ENCODE measurements at regions not wholly inside any gene's neighbourhood (a gene's known extent, or its start where the extent isn't known, plus 50 kb on each side); places are given as distances from the start of the nearest gene placed in this dataset.

GRCh38 chr12:58359084-58359483 is 417.7 kb downstream of the ATP23 start:
- no peaks in the 10 kb centered on the region for H3K36me3 ChIP-seq (ENCODE audit: control insufficient read depth in 2 of 2, extremely low read depth in 1 of 2, insufficient read depth in 1 of 2, low read length in 1 of 2)
- no peaks in the 10 kb centered on the region for H3K4me1 Mint-ChIP-seq
- H3K27me3 Mint-ChIP-seq, result peaks cover 11 to 19% of the 10 kb centered on the region in 2 donors
- H3K9me3 Mint-ChIP-seq, result no peaks in the 10 kb centered on the region
- 83% methylated on average over 1 of the region's 8 CpGs for WGBS (ENCODE audit: insufficient coverage)
- no peak overlapping the region for H3K4me3 ChIP-seq (ENCODE audit: control insufficient read depth in 1 of 2, extremely low read depth in 1 of 2, low read length in 1 of 2)
- ATAC-seq (replicated peaks in 1 of 4), result no peak
- no peaks in the 10 kb centered on the region for H3K27me3 ChIP-seq (replicated peaks in 1 of 2; ENCODE audit: control insufficient read depth in 2 of 2, extremely low read depth in 1 of 2, insufficient read depth in 2 of 2, low read length in 1 of 2)
- ChIA-PET POLR2A (no interaction called here), CTCF (no interaction called here)
- no peak for DNase-seq
- H3K27ac Mint-ChIP-seq, result no peak overlapping the region
- no peaks in the 10 kb centered on the region for H3K4me1 ChIP-seq (ENCODE audit: control insufficient read depth in 1 of 2, extremely low read depth in 1 of 2, insufficient read depth in 2 of 2, low read length in 2 of 2)
- no peaks in the 10 kb centered on the region for H3K36me3 Mint-ChIP-seq
- H3K9me3 ChIP-seq, result no peaks in the 10 kb centered on the region
- no peak overlapping the region for H3K27ac ChIP-seq (ENCODE audit: low read length)
- no peak overlapping the region for H3K4me3 Mint-ChIP-seq

GRCh38 chr12:58361056-58361455 is 419.7 kb downstream of the ATP23 start:
- peaks cover 5 to 22% of the 10 kb centered on the region in 2 donors for H3K27me3 Mint-ChIP-seq
- Histone ChIP-seq H3K36me3 (ENCODE audit: control insufficient read depth in 2 of 2, extremely low read depth in 1 of 2, insufficient read depth in 1 of 2, low read length in 1 of 2) (no peaks in the 10 kb centered on the region), H3K9me3 (no peaks in the 10 kb centered on the region), H3K27me3 (replicated peaks in 1 of 2; ENCODE audit: control insufficient read depth in 2 of 2, extremely low read depth in 1 of 2, insufficient read depth in 2 of 2, low read length in 1 of 2) (no peaks in the 10 kb centered on the region), H3K4me1 (ENCODE audit: control insufficient read depth in 1 of 2, extremely low read depth in 1 of 2, insufficient read depth in 2 of 2, low read length in 2 of 2) (no peaks in the 10 kb centered on the region), H3K4me3 (ENCODE audit: control insufficient read depth in 1 of 2, extremely low read depth in 1 of 2, low read length in 1 of 2) (no peak overlapping the region), H3K27ac (ENCODE audit: low read length) (no peak overlapping the region)
- DNase-seq (no peak), ATAC-seq (replicated peaks in 1 of 4) (no peak)
- CTCF ChIA-PET, result no interaction called here
- peaks cover 0 to 7% (median 0%) of the 10 kb centered on the region in 3 donors for H3K9me3 Mint-ChIP-seq
- H3K4me3 Mint-ChIP-seq, result no peak overlapping the region
- no peak overlapping the region for H3K27ac Mint-ChIP-seq
- POLR2A ChIA-PET, result no interaction called here
- no CpG with 5 or more reads among the region's 3 CpGs for whole genome bisulfite sequencing (ENCODE audit: insufficient coverage)
- H3K36me3 Mint-ChIP-seq, result no peaks in the 10 kb centered on the region
- H3K4me1 Mint-ChIP-seq, result no peaks in the 10 kb centered on the region

GRCh38 chr12:58363971-58364370 is 422.6 kb downstream of the ATP23 start:
- no peaks in the 10 kb centered on the region for H3K27me3 ChIP-seq (replicated peaks in 1 of 2; ENCODE audit: control insufficient read depth in 2 of 2, extremely low read depth in 1 of 2, insufficient read depth in 2 of 2, low read length in 1 of 2)
- no peak for ATAC-seq (replicated peaks in 1 of 4)
- H3K4me3 Mint-ChIP-seq, result no peak overlapping the region
- H3K9me3 Mint-ChIP-seq, result peaks cover 0 to 7% (median 0%) of the 10 kb centered on the region in 3 donors
- no peaks in the 10 kb centered on the region for H3K36me3 ChIP-seq (ENCODE audit: control insufficient read depth in 2 of 2, extremely low read depth in 1 of 2, insufficient read depth in 1 of 2, low read length in 1 of 2)
- ChIA-PET POLR2A (no interaction called here), CTCF (no interaction called here)
- no peaks in the 10 kb centered on the region for H3K9me3 ChIP-seq
- H3K27ac ChIP-seq (ENCODE audit: low read length), result no peak overlapping the region
- no peak for DNase-seq
- H3K36me3 Mint-ChIP-seq, result no peaks in the 10 kb centered on the region
- H3K27ac Mint-ChIP-seq, result no peak overlapping the region
- peaks cover 2 to 11% of the 10 kb centered on the region in 2 donors for H3K27me3 Mint-ChIP-seq
- H3K4me3 ChIP-seq (ENCODE audit: control insufficient read depth in 1 of 2, extremely low read depth in 1 of 2, low read length in 1 of 2), result no peak overlapping the region
- H3K4me1 Mint-ChIP-seq, result no peaks in the 10 kb centered on the region
- H3K4me1 ChIP-seq (ENCODE audit: control insufficient read depth in 1 of 2, extremely low read depth in 1 of 2, insufficient read depth in 2 of 2, low read length in 2 of 2), result no peaks in the 10 kb centered on the region

- ChIA-PET POLR2A (no interaction called here), CTCF (no interaction called here)
- no CpG with 5 or more reads among the region's 1 CpG for WGBS (ENCODE audit: insufficient coverage)
- H3K9me3 Mint-ChIP-seq, result peaks cover 0 to 7% (median 0%) of the 10 kb centered on the region in 3 donors
- H3K27me3 ChIP-seq (replicated peaks in 1 of 2; ENCODE audit: control insufficient read depth in 2 of 2, extremely low read depth in 1 of 2, insufficient read depth in 2 of 2, low read length in 1 of 2), result no peaks in the 10 kb centered on the region
- H3K4me1 Mint-ChIP-seq, result no peaks in the 10 kb centered on the region
- no peak overlapping the region for H3K27ac ChIP-seq (ENCODE audit: low read length)
- H3K36me3 ChIP-seq (ENCODE audit: control insufficient read depth in 2 of 2, extremely low read depth in 1 of 2, insufficient read depth in 1 of 2, low read length in 1 of 2), result no peaks in the 10 kb centered on the region
- H3K9me3 ChIP-seq, result no peaks in the 10 kb centered on the region
- DNase-seq (no peak), ATAC-seq (replicated peaks in 1 of 4) (no peak)
- H3K27ac Mint-ChIP-seq, result no peak overlapping the region
- H3K36me3 Mint-ChIP-seq, result no peaks in the 10 kb centered on the region
- no peak overlapping the region for H3K4me3 Mint-ChIP-seq
- H3K27me3 Mint-ChIP-seq, result peaks cover 2 to 11% of the 10 kb centered on the region in 2 donors
- H3K4me1 ChIP-seq (ENCODE audit: control insufficient read depth in 1 of 2, extremely low read depth in 1 of 2, insufficient read depth in 2 of 2, low read length in 2 of 2), result no peaks in the 10 kb centered on the region
- H3K4me3 ChIP-seq (ENCODE audit: control insufficient read depth in 1 of 2, extremely low read depth in 1 of 2, low read length in 1 of 2), result no peak overlapping the region
Observed at GRCh38 chr12:58364389-58365086, 423.2 kb downstream of the ATP23 start.

GRCh38 chr12:58365087-58365390 is 423.7 kb downstream of the ATP23 start:
- H3K9me3 ChIP-seq, result no peaks in the 10 kb centered on the region
- Mint-ChIP-seq H3K4me1 (no peaks in the 10 kb centered on the region), H3K36me3 (no peaks in the 10 kb centered on the region), H3K27me3 (peaks cover 2 to 11% of the 10 kb centered on the region in 2 donors), H3K4me3 (no peak overlapping the region), H3K9me3 (peaks cover 0 to 7% (median 0%) of the 10 kb centered on the region in 3 donors), H3K27ac (no peak overlapping the region)
- no peak for DNase-seq
- WGBS (ENCODE audit: insufficient coverage), result no CpG with 5 or more reads among the region's 1 CpG
- no peak for ATAC-seq (replicated peaks in 1 of 4)
- H3K27me3 ChIP-seq (replicated peaks in 1 of 2; ENCODE audit: control insufficient read depth in 2 of 2, extremely low read depth in 1 of 2, insufficient read depth in 2 of 2, low read length in 1 of 2), result no peaks in the 10 kb centered on the region
- H3K27ac ChIP-seq (ENCODE audit: low read length), result no peak overlapping the region
- CTCF ChIA-PET, result no interaction called here
- no peak overlapping the region for H3K4me3 ChIP-seq (ENCODE audit: control insufficient read depth in 1 of 2, extremely low read depth in 1 of 2, low read length in 1 of 2)
- POLR2A ChIA-PET, result no interaction called here
- no peaks in the 10 kb centered on the region for H3K4me1 ChIP-seq (ENCODE audit: control insufficient read depth in 1 of 2, extremely low read depth in 1 of 2, insufficient read depth in 2 of 2, low read length in 2 of 2)
- no peaks in the 10 kb centered on the region for H3K36me3 ChIP-seq (ENCODE audit: control insufficient read depth in 2 of 2, extremely low read depth in 1 of 2, insufficient read depth in 1 of 2, low read length in 1 of 2)

GRCh38 chr12:58367041-58367440 is 425.7 kb downstream of the ATP23 start:
- Histone ChIP-seq H3K27ac (ENCODE audit: low read length) (no peak overlapping the region), H3K4me3 (ENCODE audit: control insufficient read depth in 1 of 2, extremely low read depth in 1 of 2, low read length in 1 of 2) (no peak overlapping the region), H3K4me1 (ENCODE audit: control insufficient read depth in 1 of 2, extremely low read depth in 1 of 2, insufficient read depth in 2 of 2, low read length in 2 of 2) (no peaks in the 10 kb centered on the region), H3K27me3 (replicated peaks in 1 of 2; ENCODE audit: control insufficient read depth in 2 of 2, extremely low read depth in 1 of 2, insufficient read depth in 2 of 2, low read length in 1 of 2) (no peaks in the 10 kb centered on the region), H3K36me3 (ENCODE audit: control insufficient read depth in 2 of 2, extremely low read depth in 1 of 2, insufficient read depth in 1 of 2, low read length in 1 of 2) (no peaks in the 10 kb centered on the region), H3K9me3 (no peaks in the 10 kb centered on the region)
- WGBS (ENCODE audit: insufficient coverage), result 67% methylated on average over 3 of the region's 3 CpGs
- ATAC-seq (replicated peaks in 1 of 4), result no peak
- Mint-ChIP-seq H3K27ac (no peak overlapping the region), H3K27me3 (peaks cover 2 to 11% of the 10 kb centered on the region in 2 donors), H3K9me3 (peaks cover 6 to 12% (median 11%) of the 10 kb centered on the region in 3 donors), H3K4me1 (no peaks in the 10 kb centered on the region), H3K36me3 (no peaks in the 10 kb centered on the region), H3K4me3 (no peak overlapping the region)
- no peak for DNase-seq
- ChIA-PET POLR2A (no interaction called here), CTCF (interaction anchor here in 1 of 2 donors (0.7 kb wide), 1 partner anchor 18 kb away, joined by 5 read pairs; no protein-coding TSS in a partner anchor)

- Histone ChIP-seq H3K4me3 (ENCODE audit: control insufficient read depth in 1 of 2, extremely low read depth in 1 of 2, low read length in 1 of 2) (no peak overlapping the region), H3K4me1 (ENCODE audit: control insufficient read depth in 1 of 2, extremely low read depth in 1 of 2, insufficient read depth in 2 of 2, low read length in 2 of 2) (no peaks in the 10 kb centered on the region), H3K9me3 (no peaks in the 10 kb centered on the region), H3K27me3 (replicated peaks in 1 of 2; ENCODE audit: control insufficient read depth in 2 of 2, extremely low read depth in 1 of 2, insufficient read depth in 2 of 2, low read length in 1 of 2) (no peaks in the 10 kb centered on the region), H3K36me3 (ENCODE audit: control insufficient read depth in 2 of 2, extremely low read depth in 1 of 2, insufficient read depth in 1 of 2, low read length in 1 of 2) (no peaks in the 10 kb centered on the region), H3K27ac (ENCODE audit: low read length) (no peak overlapping the region)
- no peaks in the 10 kb centered on the region for H3K4me1 Mint-ChIP-seq
- H3K4me3 Mint-ChIP-seq, result no peak overlapping the region
- no peaks in the 10 kb centered on the region for H3K36me3 Mint-ChIP-seq
- DNase-seq (no peak), ATAC-seq (replicated peaks in 1 of 4) (no peak)
- no peak overlapping the region for H3K27ac Mint-ChIP-seq
- H3K9me3 Mint-ChIP-seq, result peaks cover 6 to 13% (median 12%) of the 10 kb centered on the region in 3 donors
- peaks cover 0 to 11% of the 10 kb centered on the region in 2 donors for H3K27me3 Mint-ChIP-seq
- ChIA-PET CTCF (no interaction called here), POLR2A (no interaction called here)
Observed at GRCh38 chr12:58368001-58368400, 426.6 kb downstream of the ATP23 start.
